Thyroid gland (tissue), 4 donors: ENCODE measurements at regions not wholly inside any gene's neighbourhood (a gene's known extent, or its start where the extent isn't known, plus 50 kb on each side); places are given as distances from the start of the nearest gene placed in this dataset.

Experiments used
- DNase-seq, 2 donors: peaks; one replicate each; pipeline ENCODE4 v3.0.0-alpha.2; 2019
- H3K27ac ChIP-seq, 3 donors: fragments of 200-600 bp; sonication (generic); 1 replicate in 2 of 3; 2 replicates in 1 of 3; pipeline ENCODE4 v1.5.1; 2016 to 2019; ENCODE audit warnings: mild to moderate bottlenecking in 1 of 3, moderate library complexity in 1 of 3
- H3K27me3 ChIP-seq: fragments of 200-600 bp; sonication (generic); one replicate; pipeline ENCODE4 v1.5.1; 2019
- H3K36me3 ChIP-seq, 2 donors: fragments of 200-600 bp; sonication (generic); one replicate each; pipeline ENCODE4 v1.5.1; 2016 to 2019
- H3K4me1 ChIP-seq, 2 donors: fragments of 200-600 bp; sonication (generic); one replicate each; pipeline ENCODE4 v1.5.1; 2017 to 2019
- H3K4me3 ChIP-seq, 3 donors: fragments of 200-600 bp; sonication (generic); replicated peaks in 1 of 3; 1 replicate in 2 of 3; 2 replicates in 1 of 3; pipeline ENCODE4 v1.5.1; 2016; ENCODE audit warnings: mild to moderate bottlenecking in 1 of 3
- H3K9me3 ChIP-seq: fragments of 200-600 bp; sonication (generic); one replicate; pipeline ENCODE4 v1.5.1; 2017
- POLR2A ChIP-seq, 2 donors: fragments of 450-650 bp; IDR thresholded peaks; one replicate each; pipeline ENCODE4 v1.6.1; 2017; ENCODE audit warnings: antibody characterized with exemption in 2 of 2, mild to moderate bottlenecking in 2 of 2, moderate library complexity in 1 of 2
- WGBS, 2 donors: methylation state at CpG; one replicate each; pipeline ENCODE4 v1.1.5; 2017; 5-methylcytosine and 5-hydroxymethylcytosine counted together
- intact Hi-C: fragments of 100-400 bp; cut with DNase I; formaldehyde crosslinking; loops from one replicate; pipeline ENCODE4 v1.15.1; 2023
- TF ChIP-seq, protein P1 (sequence below), 6 experiments: fragments of 200-600 bp in 3 of 6; fragments of 450-650 bp in 3 of 6; sonication (generic) in 3 of 6; IDR thresholded peaks; one replicate each; pipeline ENCODE4 v1.5.1; 2016 to 2019; ENCODE audit warnings: antibody characterized with exemption in 6 of 6, mild to moderate bottlenecking in 2 of 6, inconsistent platforms in 1 of 6, moderate library complexity in 1 of 6

GRCh38 chr14:34137001-34137745, 186.3 kb upstream of the EGLN3 start:
- Histone ChIP-seq H3K9me3 (no peaks in the 10 kb centered on the region), H3K27me3 (no peaks in the 10 kb centered on the region), H3K4me3 (no peak overlapping the region), H3K4me1 (peaks cover 19 to 29% of the 10 kb centered on the region in 2 donors), H3K27ac (no peak overlapping the region), H3K36me3 (no peaks in the 10 kb centered on the region)
- intact Hi-C loops, result no loop called here
- DNase-seq, result peak; percentile 41 to 49
- WGBS, 2 donors, result 61 to 72% methylated on average over 3 of the region's 3 CpGs
- no peak for TF ChIP-seq POLR2A (IDR thresholded peaks at IDR 0.05)
- TF ChIP-seq, protein P1, sequence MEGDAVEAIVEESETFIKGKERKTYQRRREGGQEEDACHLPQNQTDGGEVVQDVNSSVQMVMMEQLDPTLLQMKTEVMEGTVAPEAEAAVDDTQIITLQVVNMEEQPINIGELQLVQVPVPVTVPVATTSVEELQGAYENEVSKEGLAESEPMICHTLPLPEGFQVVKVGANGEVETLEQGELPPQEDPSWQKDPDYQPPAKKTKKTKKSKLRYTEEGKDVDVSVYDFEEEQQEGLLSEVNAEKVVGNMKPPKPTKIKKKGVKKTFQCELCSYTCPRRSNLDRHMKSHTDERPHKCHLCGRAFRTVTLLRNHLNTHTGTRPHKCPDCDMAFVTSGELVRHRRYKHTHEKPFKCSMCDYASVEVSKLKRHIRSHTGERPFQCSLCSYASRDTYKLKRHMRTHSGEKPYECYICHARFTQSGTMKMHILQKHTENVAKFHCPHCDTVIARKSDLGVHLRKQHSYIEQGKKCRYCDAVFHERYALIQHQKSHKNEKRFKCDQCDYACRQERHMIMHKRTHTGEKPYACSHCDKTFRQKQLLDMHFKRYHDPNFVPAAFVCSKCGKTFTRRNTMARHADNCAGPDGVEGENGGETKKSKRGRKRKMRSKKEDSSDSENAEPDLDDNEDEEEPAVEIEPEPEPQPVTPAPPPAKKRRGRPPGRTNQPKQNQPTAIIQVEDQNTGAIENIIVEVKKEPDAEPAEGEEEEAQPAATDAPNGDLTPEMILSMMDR (IDR thresholded peaks at IDR 0.05), result no peak

DNA sequence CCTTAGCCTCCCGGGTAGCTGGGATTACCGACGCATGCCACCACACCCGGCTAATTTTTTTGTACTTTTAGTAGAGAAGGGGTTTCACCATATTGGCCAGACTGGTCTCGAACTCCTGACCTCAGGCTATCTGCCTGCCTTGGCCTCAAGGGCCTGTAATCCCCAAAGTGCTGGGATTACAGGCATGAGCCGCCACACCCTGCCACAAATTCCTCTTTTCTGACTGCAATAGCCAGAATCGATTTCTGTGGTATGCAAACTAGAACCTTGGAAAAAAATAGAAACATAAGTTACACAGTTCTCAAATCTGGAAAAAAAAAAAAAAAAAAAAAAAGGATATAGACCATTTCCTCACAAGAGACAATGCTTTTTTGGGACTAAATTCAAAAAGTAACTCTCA, 184.6 kb upstream of the EGLN3 start:
- Histone ChIP-seq H3K36me3 (no peaks in the 10 kb centered on the region), H3K4me3 (no peak overlapping the region), H3K27me3 (no peaks in the 10 kb centered on the region), H3K27ac (no peak overlapping the region), H3K9me3 (no peaks in the 10 kb centered on the region), H3K4me1 (peaks cover 16 to 28% of the 10 kb centered on the region in 2 donors)
- WGBS, 2 donors, result 81 to 88% methylated on average over 7 of the region's 7 CpGs
- DNase-seq, result no peak
- intact Hi-C loops, result no loop called here
- no peak for TF ChIP-seq POLR2A (IDR thresholded peaks at IDR 0.05)

- TF ChIP-seq POLR2A (IDR thresholded peaks at IDR 0.05), result no peak
- TF ChIP-seq, protein P1 (IDR thresholded peaks at IDR 0.05), result no peak
- no peaks in the 10 kb centered on the region for H3K9me3 ChIP-seq
- DNase-seq, result no peak
- no peaks in the 10 kb centered on the region for H3K27me3 ChIP-seq
- intact Hi-C loops, result no loop called here
- 93 to 97% methylated on average over 3 of the region's 3 CpGs for WGBS, 2 donors
- H3K27ac ChIP-seq, result no peak overlapping the region
- H3K36me3 ChIP-seq, result no peaks in the 10 kb centered on the region
- H3K4me3 ChIP-seq, result no peak overlapping the region
- H3K4me1 ChIP-seq, result peaks cover 8 to 18% of the 10 kb centered on the region in 2 donors
Observed at GRCh38 chr14:34134484-34134883, 183.6 kb upstream of the EGLN3 start.

GRCh38 chr14:34129927-34130552, 179.2 kb upstream of the EGLN3 start:
- DNase-seq, result no peak
- 97 to 98% methylated on average over 7 of the region's 7 CpGs for WGBS, 2 donors
- no peaks in the 10 kb centered on the region for H3K27me3 ChIP-seq
- peaks cover 0 to 10% of the 10 kb centered on the region in 2 donors for H3K4me1 ChIP-seq
- no peaks in the 10 kb centered on the region for H3K9me3 ChIP-seq
- no peak for TF ChIP-seq POLR2A (IDR thresholded peaks at IDR 0.05)
- TF ChIP-seq, protein P1 (IDR thresholded peaks at IDR 0.05), result no peak
- intact Hi-C loops, result no loop called here
- no peak overlapping the region for H3K4me3 ChIP-seq
- H3K36me3 ChIP-seq, result no peaks in the 10 kb centered on the region
- H3K27ac ChIP-seq, result no peak overlapping the region

- Histone ChIP-seq H3K36me3 (no peaks in the 10 kb centered on the region), H3K27me3 (no peaks in the 10 kb centered on the region), H3K4me3 (no peak overlapping the region), H3K4me1 (peaks cover 3 to 10% of the 10 kb centered on the region in 2 donors), H3K27ac (no peak overlapping the region), H3K9me3 (no peaks in the 10 kb centered on the region)
- WGBS, 2 donors, result 92 to 97% methylated on average over 9 of the region's 9 CpGs
- no peak for DNase-seq
- intact Hi-C loops, result no loop called here
- no peak for TF ChIP-seq POLR2A (IDR thresholded peaks at IDR 0.05)
- TF ChIP-seq, protein P1 (IDR thresholded peaks at IDR 0.05), result no peak
Observed at GRCh38 chr14:34128665-34129064, 177.8 kb upstream of the EGLN3 start.
